SK-N-SH (cell line): ENCODE measurements at regions not wholly inside any gene's neighbourhood (a gene's known extent, or its start where the extent isn't known, plus 50 kb on each side); places are given as distances from the start of the nearest gene placed in this dataset.

Source experiments
- CTCF ChIA-PET: fragments of 300-600, 350-600 bp; formaldehyde crosslinking; extraction: SDS; loops from one replicate; lab custom pipeline; 2021; lab: Yijun Ruan, JAX
- POLR2A ChIA-PET: fragments of 350-600 bp; sonication (Branson Sonifier 250); formaldehyde crosslinking; extraction: SDS; loops from one replicate; lab custom pipeline; 2020; ENCODE audit warnings: antibody characterized with exemption, inconsistent platforms; lab: Yijun Ruan, JAX
- DNase-seq: peaks from one replicate; pipeline ENCODE4 v3.0.0; 2012
- H2AFZ ChIP-seq: fragments of 200-600 bp; sonication (generic); 2 replicates; pipeline ENCODE4 v1.8.1; 2016; ENCODE audit warnings: antibody characterized with exemption, mild to moderate bottlenecking, low read depth
- H3F3A ChIP-seq: fragments of 200-600 bp; sonication (generic); replicated peaks from 2 replicates; pipeline ENCODE3; 2016; ENCODE audit warnings: antibody characterized with exemption, mild to moderate bottlenecking; ENCODE audit not compliant: insufficient read depth
- H3K27ac ChIP-seq, 2 experiments: fragments of 200-500 bp in 1 of 2; fragments of 200-600 bp in 1 of 2; sonication (Bioruptor generic) in 1 of 2; sonication (generic), shearing (Covaris generic) in 1 of 2; 2 replicates each; pipeline versions ENCODE4 v1.5.1 to v1.6.1; 2014 to 2016; ENCODE audit warnings: low read depth in 2 of 2, inconsistent platforms in 1 of 2, low read length in 1 of 2, mild to moderate bottlenecking in 1 of 2, mixed read lengths in 1 of 2
- H3K27me3 ChIP-seq: fragments of 200-600 bp; sonication (generic), shearing (Covaris generic); 2 replicates; pipeline ENCODE4 v1.6.1; 2016; ENCODE audit warnings: mixed run types; ENCODE audit not compliant: insufficient read depth
- H3K36me3 ChIP-seq, 2 experiments: fragments of 200-500 bp in 1 of 2; fragments of 200-600 bp in 1 of 2; sonication (Bioruptor generic) in 1 of 2; sonication (generic) in 1 of 2; replicated peaks in 1 of 2; 2 replicates each; pipeline versions ENCODE3 to v1.5.1; 2014 to 2016; ENCODE audit warnings: low read length in 1 of 2, mild to moderate bottlenecking in 1 of 2; ENCODE audit not compliant: insufficient read depth in 2 of 2, control insufficient read depth in 1 of 2
- H3K4me1 ChIP-seq, 2 experiments: fragments of 200-500 bp in 1 of 2; fragments of 200-600 bp in 1 of 2; sonication (Bioruptor generic) in 1 of 2; sonication (generic), shearing (Covaris generic) in 1 of 2; 2 replicates each; pipeline versions ENCODE4 v1.5.1 to v1.6.1; 2014 to 2016; ENCODE audit warnings: low read depth in 1 of 2, low read length in 1 of 2, mixed run types in 1 of 2; ENCODE audit not compliant: insufficient read depth in 2 of 2, control insufficient read depth in 1 of 2
- H3K4me2 ChIP-seq: fragments of 200-600 bp; sonication (generic), shearing (Covaris generic); 2 replicates; pipeline ENCODE4 v1.6.1; 2017; ENCODE audit warnings: mixed run types
- H3K4me3 ChIP-seq, 2 experiments: fragments of 200-500 bp in 1 of 2; fragments of 200-600 bp in 1 of 2; sonication (Bioruptor generic) in 1 of 2; sonication (generic), shearing (Covaris generic) in 1 of 2; 2 replicates each; pipeline versions ENCODE4 v1.5.1 to v1.8.1; 2014 to 2016; ENCODE audit warnings: low read depth in 2 of 2, inconsistent platforms in 1 of 2, low read length in 1 of 2, mild to moderate bottlenecking in 1 of 2, mixed read lengths in 1 of 2, moderate library complexity in 1 of 2
- H3K79me2 ChIP-seq: fragments of 200-600 bp; sonication (generic); 2 replicates; pipeline ENCODE4 v1.8.1; 2017; ENCODE audit warnings: mild to moderate bottlenecking; ENCODE audit not compliant: insufficient read depth
- H3K9ac ChIP-seq: fragments of 200-600 bp; sonication (generic); 2 replicates; pipeline ENCODE4 v1.6.1; 2017; ENCODE audit warnings: mixed run types
- H3K9me2 ChIP-seq: fragments of 200-600 bp; sonication (generic); 2 replicates; pipeline ENCODE4 v1.6.1; 2017; ENCODE audit warnings: mixed run types
- H3K9me3 ChIP-seq: fragments of 200-600 bp; sonication (generic); 2 replicates; pipeline ENCODE4 v1.6.1; 2017; ENCODE audit warnings: mixed run types, mild to moderate bottlenecking, moderate library complexity
- H4K20me1 ChIP-seq: fragments of 200-600 bp; sonication (generic); 2 replicates; pipeline ENCODE4 v1.6.1; 2017; ENCODE audit warnings: mild to moderate bottlenecking, mixed run types; ENCODE audit not compliant: insufficient read depth
- CTCF ChIP-seq: fragments of 200-600 bp; sonication (generic); IDR thresholded peaks from 2 replicates; pipeline ENCODE4 v1.6.1; 2017; ENCODE audit warnings: antibody characterized with exemption, mild to moderate bottlenecking, moderate library complexity
- EP300 ChIP-seq, 2 experiments: IDR thresholded peaks; 2 replicates each; pipeline versions ENCODE4 v1.4.0 to v1.6.1; 2012; ENCODE audit warnings: borderline replicate concordance in 1 of 2, low read depth in 1 of 2, low read length in 1 of 2
- FOSL2 ChIP-seq: IDR thresholded peaks from 2 replicates; pipeline ENCODE4 v1.4.0; 2012; ENCODE audit warnings: low read depth, mild to moderate bottlenecking, moderate library complexity, borderline replicate concordance
- FOXM1 ChIP-seq: IDR thresholded peaks from 2 replicates; pipeline ENCODE4 v1.4.0; 2012; ENCODE audit warnings: low read depth, mild to moderate bottlenecking
- MAX ChIP-seq: IDR thresholded peaks from 2 replicates; pipeline ENCODE4 v1.4.0; 2012; ENCODE audit warnings: low read depth
- MXI1 ChIP-seq: IDR thresholded peaks from 2 replicates; pipeline ENCODE4 v1.6.1; 2012; ENCODE audit warnings: mild to moderate bottlenecking, low read depth, low read length, improper control_type of control experiment
- SMC3 ChIP-seq: IDR thresholded peaks from 2 replicates; pipeline ENCODE4 v1.6.1; 2012; ENCODE audit warnings: low read depth, low read length, improper control_type of control experiment
- TAF1 ChIP-seq: IDR thresholded peaks from 2 replicates; pipeline ENCODE4 v1.6.1; 2012; ENCODE audit warnings: low read depth, mild to moderate bottlenecking, low read length, moderate library complexity, borderline replicate concordance
- TCF12 ChIP-seq: IDR thresholded peaks from 2 replicates; pipeline ENCODE4 v1.4.0; 2012
- TEAD4 ChIP-seq: IDR thresholded peaks from 2 replicates; pipeline ENCODE4 v1.4.0; 2012; ENCODE audit warnings: mild to moderate bottlenecking, borderline replicate concordance; ENCODE audit not compliant: insufficient read depth
- YY1 ChIP-seq: IDR thresholded peaks from 2 replicates; pipeline ENCODE4 v1.4.0; 2012; ENCODE audit warnings: low read depth, mild to moderate bottlenecking
- WGBS: methylation state at CpG from one replicate; pipeline ENCODE4 v1.1.6; 2017; ENCODE audit warnings: low lambda C conversion rate; 5-methylcytosine and 5-hydroxymethylcytosine counted together
- TF ChIP-seq, protein P1 (sequence below): fragments of 150-350 bp; IDR thresholded peaks from 2 replicates; pipeline ENCODE4 v1.6.1; 2016; ENCODE audit warnings: mild to moderate bottlenecking, low read depth, low read length

- WGBS: 22% methylated on average over 1 of the region's 1 CpG
Measured at GRCh38 chr9:24487946-24488345, 57.8 kb downstream of the IZUMO3 start.

DNA sequence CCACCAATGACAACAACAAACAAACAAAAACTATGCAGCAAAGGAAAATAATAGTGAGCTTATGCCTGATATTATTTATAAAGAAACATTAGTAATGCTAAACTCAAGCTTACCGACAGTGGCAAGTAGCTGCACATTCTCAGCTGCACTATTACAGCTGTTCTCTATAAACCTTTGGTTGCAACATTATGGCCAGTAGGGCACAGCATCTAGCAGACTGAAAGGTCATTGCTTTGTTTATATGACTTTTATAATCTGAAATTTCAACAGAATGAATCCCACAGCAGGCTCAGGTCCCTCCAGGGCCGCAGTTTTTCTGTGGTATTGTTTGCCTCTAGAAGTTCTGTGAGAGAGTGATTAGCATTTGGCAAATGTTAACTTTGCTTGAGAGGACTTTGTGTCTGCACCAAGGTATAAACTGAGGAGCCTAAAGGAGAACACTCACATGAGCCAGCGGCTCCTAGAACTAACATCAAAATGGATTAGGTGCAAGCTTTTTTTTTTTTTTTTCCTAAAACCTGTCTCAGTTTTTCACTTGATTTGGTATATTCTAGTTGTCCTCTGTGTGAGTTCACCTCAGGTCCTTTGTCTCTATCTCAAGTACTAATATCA, 58.3 kb downstream of the IZUMO3 start:
- H4K20me1 ChIP-seq: no peaks in the 10 kb centered on the region
- H3K4me2 ChIP-seq: no peak overlapping the region
- no peaks in the 10 kb centered on the region for H3K27me3 ChIP-seq
- DNase-seq: no peak
- POLR2A ChIA-PET: no interaction called here
- H3K9me2 ChIP-seq: no peaks in the 10 kb centered on the region
- H3K9me3 ChIP-seq: 0 out of 2 replicates have a peak, but pooled peaks cover 5% of the 10 kb centered on the region
- no peak for TF ChIP-seq SMC3
- no peak for TF ChIP-seq MXI1
- TF ChIP-seq CTCF: no peak
- TF ChIP-seq TCF12: no peak
- TF ChIP-seq, all 33 proteins: peak for 0
- no peak overlapping the region for H2AFZ ChIP-seq
- H3K4me3 ChIP-seq: no peak overlapping the region
- no peaks in the 10 kb centered on the region for H3F3A ChIP-seq
- WGBS: 30% methylated on average over 3 of the region's 3 CpGs
- CTCF ChIA-PET: no interaction called here
- H3K27ac ChIP-seq: no peak overlapping the region
- no peak overlapping the region for H3K9ac ChIP-seq
- H3K4me1 ChIP-seq: no peaks in the 10 kb centered on the region
- H3K36me3 ChIP-seq: no peaks in the 10 kb centered on the region
- H3K79me2 ChIP-seq: no peaks in the 10 kb centered on the region

More at GRCh38 chr9:24487946-24488345, 57.8 kb downstream of the IZUMO3 start:
- Histone ChIP-seq H4K20me1 (no peaks in the 10 kb centered on the region), H3K9me2 (no peaks in the 10 kb centered on the region), H3K79me2 (no peaks in the 10 kb centered on the region), H3F3A (no peaks in the 10 kb centered on the region), H3K4me2 (no peak overlapping the region), H3K4me1 (no peaks in the 10 kb centered on the region), H2AFZ (no peak overlapping the region), H3K4me3 (no peak overlapping the region), H3K9me3 (0 out of 2 replicates have a peak, but pooled peaks cover 3% of the 10 kb centered on the region), H3K36me3 (no peaks in the 10 kb centered on the region), H3K27me3 (no peaks in the 10 kb centered on the region), H3K9ac (no peak overlapping the region), H3K27ac (no peak overlapping the region)
- no peak for DNase-seq
- TF ChIP-seq FOXM1 (no peak), TAF1 (no peak), MAX (no peak), TEAD4 (no peak), YY1 (no peak), FOSL2 (no peak), MXI1 (no peak), SMC3 (no peak), EP300 (IDR thresholded peaks at IDR 0.05; ENCODE audit: borderline replicate concordance in 1 of 2, low read depth in 1 of 2, low read length in 1 of 2) (no peak)
- TF ChIP-seq, protein P1, sequence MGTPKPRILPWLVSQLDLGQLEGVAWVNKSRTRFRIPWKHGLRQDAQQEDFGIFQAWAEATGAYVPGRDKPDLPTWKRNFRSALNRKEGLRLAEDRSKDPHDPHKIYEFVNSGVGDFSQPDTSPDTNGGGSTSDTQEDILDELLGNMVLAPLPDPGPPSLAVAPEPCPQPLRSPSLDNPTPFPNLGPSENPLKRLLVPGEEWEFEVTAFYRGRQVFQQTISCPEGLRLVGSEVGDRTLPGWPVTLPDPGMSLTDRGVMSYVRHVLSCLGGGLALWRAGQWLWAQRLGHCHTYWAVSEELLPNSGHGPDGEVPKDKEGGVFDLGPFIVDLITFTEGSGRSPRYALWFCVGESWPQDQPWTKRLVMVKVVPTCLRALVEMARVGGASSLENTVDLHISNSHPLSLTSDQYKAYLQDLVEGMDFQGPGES: no peak
- ChIA-PET POLR2A (no interaction called here), CTCF (no interaction called here)
